ENCODE measurements at regions not wholly inside any gene's neighbourhood (a gene's known extent, or its start where the extent isn't known, plus 50 kb on each side); places are given as distances from the start of the nearest gene placed in this dataset.

DNA sequence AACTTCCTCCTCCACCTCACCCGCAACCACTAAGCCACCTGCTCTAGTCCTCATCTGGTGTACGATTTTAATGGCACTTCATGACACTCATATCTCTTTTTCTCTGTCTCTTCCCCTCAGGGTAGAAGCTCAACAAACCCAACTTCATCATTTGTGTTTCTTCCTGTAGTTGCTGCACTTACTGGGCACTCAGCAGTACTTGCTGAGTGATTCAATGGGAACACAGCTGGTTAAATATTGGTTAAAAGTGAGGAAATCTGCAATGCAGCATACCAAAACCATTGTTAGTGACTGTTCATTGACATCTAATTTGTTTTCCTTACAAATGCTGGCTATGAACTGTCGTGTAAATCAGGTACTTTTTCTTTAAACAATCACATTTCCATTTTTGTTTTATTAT lies 541.1 kb upstream of the PRMT6 start:
- TF ChIP-seq, protein P1, sequence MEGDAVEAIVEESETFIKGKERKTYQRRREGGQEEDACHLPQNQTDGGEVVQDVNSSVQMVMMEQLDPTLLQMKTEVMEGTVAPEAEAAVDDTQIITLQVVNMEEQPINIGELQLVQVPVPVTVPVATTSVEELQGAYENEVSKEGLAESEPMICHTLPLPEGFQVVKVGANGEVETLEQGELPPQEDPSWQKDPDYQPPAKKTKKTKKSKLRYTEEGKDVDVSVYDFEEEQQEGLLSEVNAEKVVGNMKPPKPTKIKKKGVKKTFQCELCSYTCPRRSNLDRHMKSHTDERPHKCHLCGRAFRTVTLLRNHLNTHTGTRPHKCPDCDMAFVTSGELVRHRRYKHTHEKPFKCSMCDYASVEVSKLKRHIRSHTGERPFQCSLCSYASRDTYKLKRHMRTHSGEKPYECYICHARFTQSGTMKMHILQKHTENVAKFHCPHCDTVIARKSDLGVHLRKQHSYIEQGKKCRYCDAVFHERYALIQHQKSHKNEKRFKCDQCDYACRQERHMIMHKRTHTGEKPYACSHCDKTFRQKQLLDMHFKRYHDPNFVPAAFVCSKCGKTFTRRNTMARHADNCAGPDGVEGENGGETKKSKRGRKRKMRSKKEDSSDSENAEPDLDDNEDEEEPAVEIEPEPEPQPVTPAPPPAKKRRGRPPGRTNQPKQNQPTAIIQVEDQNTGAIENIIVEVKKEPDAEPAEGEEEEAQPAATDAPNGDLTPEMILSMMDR (IDR thresholded peaks at IDR 0.05; ENCODE audit: low read depth, low read length), result no peak
- TF ChIP-seq EZH2phosphoT487 (IDR thresholded peaks at IDR 0.05; ENCODE audit: low read depth), result no peak

All from OCI-LY3 (cell line).